ENCODE measurements at regions not wholly inside any gene's neighbourhood (a gene's known extent, or its start where the extent isn't known, plus 50 kb on each side); places are given as distances from the start of the nearest gene placed in this dataset.

GRCh38 chr7:108627476-108628051 lies 57.9 kb downstream of the DNAJB9 start:
- no peak for ATAC-seq (ENCODE audit: low FRiP score)

DNA sequence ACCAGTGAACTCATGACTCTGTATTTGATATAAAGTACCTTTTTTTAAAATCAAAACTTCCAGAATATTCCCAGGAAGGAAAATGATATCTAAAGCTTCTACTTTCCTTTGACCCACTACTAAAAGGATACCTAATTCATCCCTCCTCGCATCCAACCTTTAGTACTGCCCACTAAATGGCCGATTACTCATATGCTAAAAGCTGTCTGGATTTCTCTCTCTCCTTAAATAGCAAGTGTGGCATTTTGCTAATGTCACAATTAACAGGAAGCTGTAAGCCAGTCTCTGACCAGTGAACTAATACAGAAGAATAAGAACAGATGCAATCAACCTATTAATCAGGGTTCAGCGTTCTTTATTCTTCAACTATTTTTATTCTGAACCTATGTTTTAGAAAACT lies 59.0 kb downstream of the DNAJB9 start:
- DNase-seq (ENCODE audit: low spot score): no peak
- no peak for ATAC-seq (ENCODE audit: low FRiP score)
- TF ChIP-seq, protein P1, sequence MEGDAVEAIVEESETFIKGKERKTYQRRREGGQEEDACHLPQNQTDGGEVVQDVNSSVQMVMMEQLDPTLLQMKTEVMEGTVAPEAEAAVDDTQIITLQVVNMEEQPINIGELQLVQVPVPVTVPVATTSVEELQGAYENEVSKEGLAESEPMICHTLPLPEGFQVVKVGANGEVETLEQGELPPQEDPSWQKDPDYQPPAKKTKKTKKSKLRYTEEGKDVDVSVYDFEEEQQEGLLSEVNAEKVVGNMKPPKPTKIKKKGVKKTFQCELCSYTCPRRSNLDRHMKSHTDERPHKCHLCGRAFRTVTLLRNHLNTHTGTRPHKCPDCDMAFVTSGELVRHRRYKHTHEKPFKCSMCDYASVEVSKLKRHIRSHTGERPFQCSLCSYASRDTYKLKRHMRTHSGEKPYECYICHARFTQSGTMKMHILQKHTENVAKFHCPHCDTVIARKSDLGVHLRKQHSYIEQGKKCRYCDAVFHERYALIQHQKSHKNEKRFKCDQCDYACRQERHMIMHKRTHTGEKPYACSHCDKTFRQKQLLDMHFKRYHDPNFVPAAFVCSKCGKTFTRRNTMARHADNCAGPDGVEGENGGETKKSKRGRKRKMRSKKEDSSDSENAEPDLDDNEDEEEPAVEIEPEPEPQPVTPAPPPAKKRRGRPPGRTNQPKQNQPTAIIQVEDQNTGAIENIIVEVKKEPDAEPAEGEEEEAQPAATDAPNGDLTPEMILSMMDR (IDR thresholded peaks at IDR 0.05): no peak

More at GRCh38 chr7:108627476-108628051, 57.9 kb downstream of the DNAJB9 start:
- TF ChIP-seq, protein P1 (IDR thresholded peaks at IDR 0.05): no peak
- DNase-seq (ENCODE audit: low spot score): no peak

GRCh38 chr7:108629651-108630400 lies 60.2 kb downstream of the DNAJB9 start:
- no peak for DNase-seq (ENCODE audit: low spot score)
- no peak for ATAC-seq (ENCODE audit: low FRiP score)
- TF ChIP-seq, protein P1 (IDR thresholded peaks at IDR 0.05): no peak

GRCh38 chr7:108634036-108634435 lies 64.4 kb downstream of the DNAJB9 start:
- DNase-seq (ENCODE audit: low spot score): no peak
- TF ChIP-seq, protein P1 (IDR thresholded peaks at IDR 0.05): no peak
- ATAC-seq (ENCODE audit: low FRiP score): no peak

DNA sequence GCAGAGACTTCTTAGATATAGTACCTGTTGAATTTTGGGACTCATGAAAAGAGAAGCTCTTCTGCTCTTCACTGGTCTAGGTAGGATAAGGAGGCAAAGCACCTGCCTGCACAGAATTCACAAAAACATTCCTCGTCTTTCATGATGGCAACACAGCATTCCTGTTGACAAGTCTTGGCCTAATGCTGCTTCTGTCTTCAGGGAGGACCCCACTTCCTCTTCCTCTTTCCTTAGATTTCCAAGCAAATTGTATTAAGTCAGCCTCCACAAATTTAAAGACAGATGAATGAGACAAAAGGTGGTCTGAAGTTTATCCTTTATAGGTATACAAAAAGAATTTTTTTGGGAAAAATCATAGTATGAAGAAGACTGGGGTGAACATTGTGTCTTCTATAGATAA lies 64.9 kb downstream of the DNAJB9 start:
- ATAC-seq (ENCODE audit: low FRiP score): no peak
- TF ChIP-seq, protein P1 (IDR thresholded peaks at IDR 0.05): no peak
- DNase-seq (ENCODE audit: low spot score): no peak

DNA sequence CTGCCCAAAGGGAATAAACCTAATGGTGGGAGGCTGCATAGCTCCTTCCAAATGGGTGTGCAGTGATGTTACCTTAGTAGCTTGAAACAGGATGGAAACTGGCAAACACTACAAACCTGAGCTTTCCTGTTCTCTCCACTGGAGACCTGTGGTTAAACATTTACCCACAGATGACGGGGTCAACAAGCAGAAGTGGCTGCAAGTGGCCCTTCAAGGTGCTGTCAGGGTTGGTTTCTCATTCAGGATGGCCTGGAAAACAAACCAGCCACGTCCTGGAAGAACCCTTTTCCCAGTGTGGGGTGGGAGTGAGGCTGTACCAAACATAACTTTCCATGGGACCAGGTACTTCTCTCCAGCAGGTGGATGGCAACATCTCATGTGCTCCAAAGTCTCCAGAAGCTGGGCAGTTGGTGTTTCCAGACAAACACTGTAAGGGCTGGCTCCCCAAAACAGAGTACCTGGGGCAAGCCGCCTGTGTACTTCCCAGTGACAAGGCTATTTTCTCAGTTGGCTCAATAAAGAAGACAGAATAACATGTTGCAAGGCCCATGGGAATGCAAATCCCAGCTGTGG lies 67.5 kb downstream of the DNAJB9 start:
- ATAC-seq (ENCODE audit: low FRiP score): no peak

More for the DNA sequence above, 67.5 kb downstream of the DNAJB9 start:
- DNase-seq (ENCODE audit: low spot score): no peak
- TF ChIP-seq, protein P1 (IDR thresholded peaks at IDR 0.05): no peak
